Suprapubic skin (tissue), 4 donors: ENCODE measurements at regions not wholly inside any gene's neighbourhood (a gene's known extent, or its start where the extent isn't known, plus 50 kb on each side); places are given as distances from the start of the nearest gene placed in this dataset.

ENCODE experiments used
- DNase-seq, 2 donors: peaks; one replicate each; pipeline ENCODE4 v3.0.0-alpha.2; 2019; ENCODE audit warnings: low spot score in 2 of 2
- H3K27ac ChIP-seq: fragments of 200-600 bp; sonication (generic); one replicate; pipeline ENCODE4 v1.5.1; 2019
- H3K27me3 ChIP-seq: fragments of 200-600 bp; sonication (generic); one replicate; pipeline ENCODE4 v1.5.1; 2019
- H3K36me3 ChIP-seq: fragments of 200-600 bp; sonication (generic); one replicate; pipeline ENCODE4 v1.5.1; 2019
- H3K4me1 ChIP-seq: fragments of 200-600 bp; sonication (generic); one replicate; pipeline ENCODE4 v1.5.1; 2019
- H3K4me3 ChIP-seq: fragments of 200-600 bp; sonication (generic); one replicate; pipeline ENCODE4 v1.5.1; 2019; ENCODE audit warnings: mild to moderate bottlenecking
- H3K9me3 ChIP-seq: fragments of 200-600 bp; sonication (generic); one replicate; pipeline ENCODE4 v1.5.1; 2019
- EP300 ChIP-seq: sonication (generic); formaldehyde crosslinking; IDR thresholded peaks from one replicate; pipeline ENCODE4 v1.6.1; 2017; ENCODE audit warnings: antibody characterized with exemption
- POLR2A ChIP-seq, 2 donors: fragments of 450-650 bp; IDR thresholded peaks; one replicate each; pipeline ENCODE4 v1.6.1; 2017; ENCODE audit warnings: antibody characterized with exemption in 2 of 2, mild to moderate bottlenecking in 2 of 2, moderate library complexity in 2 of 2
- POLR2AphosphoS5 ChIP-seq, 3 donors: sonication (generic); formaldehyde crosslinking; IDR thresholded peaks; one replicate each; pipeline ENCODE4 v1.6.1; 2017; ENCODE audit warnings: antibody characterized with exemption in 3 of 3
- WGBS: methylation state at CpG from one replicate; pipeline ENCODE4 v1.1.5; 2018; 5-methylcytosine and 5-hydroxymethylcytosine counted together
- TF ChIP-seq, protein P1 (sequence below), 2 donors: fragments of 200-600 bp in 1 of 2; fragments of 450-650 bp in 1 of 2; sonication (generic) in 1 of 2; IDR thresholded peaks; one replicate each; pipeline ENCODE4 v1.5.1; 2016 to 2019; ENCODE audit warnings: antibody characterized with exemption in 2 of 2, mild to moderate bottlenecking in 1 of 2, moderate library complexity in 1 of 2

DNA sequence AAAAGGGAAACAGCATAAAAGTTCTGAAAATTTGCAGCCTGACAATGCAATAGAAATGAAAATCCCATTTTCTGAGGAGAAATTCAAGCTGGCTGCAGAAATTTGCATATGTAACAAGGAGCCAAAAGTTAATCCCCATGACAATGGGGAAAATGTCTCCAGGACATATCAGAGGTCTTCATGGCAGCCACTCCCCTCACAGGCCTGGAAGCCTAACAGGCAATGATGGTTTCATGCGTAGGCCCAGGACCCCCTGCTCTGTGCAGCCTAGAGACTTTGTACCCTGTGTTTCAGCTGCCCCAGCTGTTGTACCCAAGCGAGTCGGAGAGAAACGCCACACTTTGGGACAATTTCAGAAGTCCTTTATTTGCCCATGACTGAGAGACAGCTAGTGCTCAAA is 701.3 kb upstream of the KLHL1 start:
- no peaks in the 10 kb centered on the region for H3K27me3 ChIP-seq
- H3K36me3 ChIP-seq = no peaks in the 10 kb centered on the region
- H3K4me1 ChIP-seq = no peaks in the 10 kb centered on the region
- no peak for DNase-seq
- TF ChIP-seq, protein P1, sequence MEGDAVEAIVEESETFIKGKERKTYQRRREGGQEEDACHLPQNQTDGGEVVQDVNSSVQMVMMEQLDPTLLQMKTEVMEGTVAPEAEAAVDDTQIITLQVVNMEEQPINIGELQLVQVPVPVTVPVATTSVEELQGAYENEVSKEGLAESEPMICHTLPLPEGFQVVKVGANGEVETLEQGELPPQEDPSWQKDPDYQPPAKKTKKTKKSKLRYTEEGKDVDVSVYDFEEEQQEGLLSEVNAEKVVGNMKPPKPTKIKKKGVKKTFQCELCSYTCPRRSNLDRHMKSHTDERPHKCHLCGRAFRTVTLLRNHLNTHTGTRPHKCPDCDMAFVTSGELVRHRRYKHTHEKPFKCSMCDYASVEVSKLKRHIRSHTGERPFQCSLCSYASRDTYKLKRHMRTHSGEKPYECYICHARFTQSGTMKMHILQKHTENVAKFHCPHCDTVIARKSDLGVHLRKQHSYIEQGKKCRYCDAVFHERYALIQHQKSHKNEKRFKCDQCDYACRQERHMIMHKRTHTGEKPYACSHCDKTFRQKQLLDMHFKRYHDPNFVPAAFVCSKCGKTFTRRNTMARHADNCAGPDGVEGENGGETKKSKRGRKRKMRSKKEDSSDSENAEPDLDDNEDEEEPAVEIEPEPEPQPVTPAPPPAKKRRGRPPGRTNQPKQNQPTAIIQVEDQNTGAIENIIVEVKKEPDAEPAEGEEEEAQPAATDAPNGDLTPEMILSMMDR (IDR thresholded peaks at IDR 0.05) = no peak
- TF ChIP-seq POLR2AphosphoS5 (IDR thresholded peaks at IDR 0.05) (no peak), POLR2A (IDR thresholded peaks at IDR 0.05) (no peak), EP300 (no peak)
- H3K27ac ChIP-seq = no peak overlapping the region
- WGBS = 92% methylated on average over 2 of the region's 4 CpGs
- no peaks in the 10 kb centered on the region for H3K9me3 ChIP-seq
- H3K4me3 ChIP-seq = no peak overlapping the region

DNA sequence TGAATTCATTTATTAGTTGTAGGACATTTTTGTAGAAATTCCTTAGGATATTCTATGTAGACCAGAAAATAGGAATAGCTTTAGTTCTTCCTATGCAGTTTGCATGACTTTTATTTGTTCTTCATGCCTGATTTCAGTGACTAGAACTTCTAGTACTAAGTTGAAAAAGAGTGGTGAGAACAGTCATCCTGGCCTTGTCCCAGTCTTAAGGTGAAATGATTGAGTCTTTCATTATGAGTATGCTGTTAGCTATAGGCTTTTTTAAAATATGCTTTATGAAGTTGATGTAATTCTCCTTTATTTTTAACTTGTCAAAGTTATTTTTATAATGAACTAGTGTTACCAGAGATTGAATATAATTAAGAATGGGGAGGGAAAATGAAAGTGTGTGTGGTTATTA is 690.1 kb upstream of the KLHL1 start:
- Histone ChIP-seq H3K9me3 (no peaks in the 10 kb centered on the region), H3K27me3 (no peaks in the 10 kb centered on the region), H3K4me1 (no peaks in the 10 kb centered on the region), H3K27ac (no peak overlapping the region), H3K36me3 (no peaks in the 10 kb centered on the region), H3K4me3 (no peak overlapping the region)
- DNase-seq = no peak
- TF ChIP-seq EP300 (no peak), POLR2AphosphoS5 (IDR thresholded peaks at IDR 0.05) (no peak), POLR2A (IDR thresholded peaks at IDR 0.05) (no peak)
- TF ChIP-seq, protein P1 (IDR thresholded peaks at IDR 0.05) = no peak

DNA sequence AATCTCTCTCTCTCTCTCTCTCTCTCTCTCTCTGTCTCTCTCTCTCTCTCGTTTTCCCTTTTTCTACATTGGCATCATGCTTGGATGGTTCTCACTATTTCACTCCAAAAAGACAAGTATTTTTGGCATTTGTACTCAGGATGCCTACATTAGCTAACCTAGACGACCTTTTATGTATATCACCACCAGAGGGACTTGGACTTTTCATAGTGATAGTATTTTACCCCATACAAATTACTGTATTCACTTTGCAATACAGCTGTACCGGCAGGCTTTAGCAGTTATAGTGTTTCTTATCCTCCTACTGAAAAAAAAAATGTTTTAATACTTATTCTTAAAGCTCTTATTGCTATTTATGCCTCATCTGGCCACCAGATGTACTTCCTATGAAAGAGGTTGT is 687.2 kb upstream of the KLHL1 start:
- Histone ChIP-seq H3K4me1 (no peaks in the 10 kb centered on the region), H3K4me3 (no peak overlapping the region), H3K36me3 (no peaks in the 10 kb centered on the region), H3K9me3 (peaks cover 3% of the 10 kb centered on the region), H3K27me3 (no peaks in the 10 kb centered on the region), H3K27ac (no peak overlapping the region)
- 33% methylated on average over 3 of the region's 3 CpGs for WGBS
- TF ChIP-seq EP300 (no peak), POLR2A (IDR thresholded peaks at IDR 0.05) (no peak), POLR2AphosphoS5 (IDR thresholded peaks at IDR 0.05) (no peak)
- TF ChIP-seq, protein P1 (IDR thresholded peaks at IDR 0.05) = no peak
- DNase-seq = no peak

DNA sequence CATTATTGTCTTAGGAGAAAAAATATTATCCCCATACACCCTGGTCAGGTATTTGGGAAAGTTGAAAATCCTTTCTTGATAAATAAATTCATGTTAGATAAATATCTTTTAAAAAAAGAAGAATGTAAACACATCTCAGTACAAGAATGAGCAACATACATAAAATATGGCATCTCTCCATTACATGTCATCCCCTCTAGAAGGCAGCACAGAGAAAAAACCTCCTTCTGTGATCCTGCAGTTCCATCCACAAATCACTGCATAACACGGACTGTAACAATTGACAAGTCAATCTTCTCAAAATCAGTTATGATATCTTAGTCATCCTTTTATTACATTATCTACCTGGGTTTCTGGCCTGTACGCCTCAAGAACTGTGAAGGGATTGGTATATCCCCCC is 683.9 kb upstream of the KLHL1 start:
- no peaks in the 10 kb centered on the region for H3K36me3 ChIP-seq
- no peak overlapping the region for H3K4me3 ChIP-seq
- no peak overlapping the region for H3K27ac ChIP-seq
- H3K4me1 ChIP-seq = no peaks in the 10 kb centered on the region
- peaks cover 6% of the 10 kb centered on the region for H3K9me3 ChIP-seq
- TF ChIP-seq, protein P1 (IDR thresholded peaks at IDR 0.05) = no peak
- TF ChIP-seq POLR2A (IDR thresholded peaks at IDR 0.05) = no peak
- H3K27me3 ChIP-seq = no peaks in the 10 kb centered on the region
- 85% methylated on average over 2 of the region's 2 CpGs for WGBS
- no peak for DNase-seq

DNA sequence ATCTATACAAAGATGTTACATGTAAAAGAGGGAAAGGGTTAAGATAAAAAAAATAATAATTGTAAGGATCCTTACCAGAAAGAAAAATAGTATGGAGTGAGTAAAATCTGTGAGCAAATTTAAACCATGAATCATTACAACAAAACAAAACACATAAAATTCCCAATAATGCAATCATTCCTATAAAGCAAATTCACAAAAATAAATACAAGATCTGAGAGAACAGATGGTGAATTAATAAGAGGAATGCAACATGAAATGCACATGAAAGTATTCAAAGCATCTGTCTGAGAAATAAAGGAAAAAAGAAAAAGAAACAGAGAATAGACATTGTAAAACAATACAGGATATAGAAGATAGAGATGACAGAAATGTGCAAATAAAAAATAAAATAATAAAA is 681.5 kb upstream of the KLHL1 start:
- Histone ChIP-seq H3K36me3 (no peaks in the 10 kb centered on the region), H3K27ac (no peak overlapping the region), H3K4me1 (no peaks in the 10 kb centered on the region), H3K4me3 (no peak overlapping the region), H3K27me3 (no peaks in the 10 kb centered on the region), H3K9me3 (peaks cover 6% of the 10 kb centered on the region)
- TF ChIP-seq EP300 = no peak
- no peak for TF ChIP-seq POLR2A (IDR thresholded peaks at IDR 0.05)
- TF ChIP-seq, protein P1 (IDR thresholded peaks at IDR 0.05) = no peak
- no peak for TF ChIP-seq POLR2AphosphoS5 (IDR thresholded peaks at IDR 0.05)
- no peak for DNase-seq
